OCI-LY1 (cell line): ENCODE measurements at regions not wholly inside any gene's neighbourhood (a gene's known extent, or its start where the extent isn't known, plus 50 kb on each side); places are given as distances from the start of the nearest gene placed in this dataset.

ENCODE experiments used
- H2AFZ ChIP-seq: fragments of 200-600 bp; sonication (generic), shearing (Covaris generic); 2 replicates; pipeline ENCODE4 v1.6.0; 2014; ENCODE audit warnings: antibody characterized with exemption, mild to moderate bottlenecking, low read length
- H3F3A ChIP-seq: fragments of 200-600 bp; sonication (generic), shearing (Covaris generic); 2 replicates; pipeline ENCODE4 v1.6.0; 2014; ENCODE audit warnings: mild to moderate bottlenecking, antibody characterized with exemption, low read length, moderate library complexity; ENCODE audit not compliant: insufficient read depth
- H3K27ac ChIP-seq: fragments of 200-600 bp; sonication (generic); 2 replicates; pipeline ENCODE4 v1.5.1; 2014; ENCODE audit warnings: low read length, mixed run types, mild to moderate bottlenecking, low read depth; ENCODE audit not compliant: poor library complexity, severe bottlenecking
- H3K27me3 ChIP-seq: fragments of 200-600 bp; sonication (generic); 2 replicates; pipeline ENCODE4 v1.6.0; 2014; ENCODE audit warnings: antibody characterized with exemption, mild to moderate bottlenecking, low read length, moderate library complexity; ENCODE audit not compliant: insufficient read depth
- H3K36me3 ChIP-seq: fragments of 200-600 bp; sonication (generic); 2 replicates; pipeline ENCODE4 v1.6.1; 2014; ENCODE audit warnings: mild to moderate bottlenecking, antibody characterized with exemption, low read length, moderate library complexity, mixed read lengths; ENCODE audit not compliant: insufficient read depth
- H3K4me1 ChIP-seq: fragments of 200-600 bp; sonication (generic); 2 replicates; pipeline ENCODE4 v1.5.1; 2014; ENCODE audit warnings: mild to moderate bottlenecking, low read length, moderate library complexity; ENCODE audit not compliant: insufficient read depth, severe bottlenecking
- H3K4me2 ChIP-seq: fragments of 200-600 bp; sonication (generic), shearing (Covaris generic); 2 replicates; pipeline ENCODE4 v1.6.1; 2014; ENCODE audit warnings: low read length
- H3K4me3 ChIP-seq: fragments of 200-600 bp; sonication (generic); 2 replicates; pipeline ENCODE4 v1.5.1; 2014; ENCODE audit warnings: low read length, low read depth, mild to moderate bottlenecking, mixed read lengths; ENCODE audit not compliant: poor library complexity, severe bottlenecking
- H3K79me2 ChIP-seq: fragments of 200-600 bp; shearing (Covaris generic); 2 replicates; pipeline ENCODE4 v1.6.1; 2016; ENCODE audit warnings: mixed run types, low read length, mixed read lengths; ENCODE audit not compliant: insufficient read depth
- H3K9ac ChIP-seq: fragments of 200-600 bp; sonication (generic), shearing (Covaris generic); 2 replicates; pipeline ENCODE4 v1.6.1; 2014; ENCODE audit warnings: mild to moderate bottlenecking, low read length, mixed read lengths
- H3K9me2 ChIP-seq: fragments of 200-600 bp; sonication (generic), shearing (Covaris generic); 2 replicates; pipeline ENCODE4 v1.6.1; 2014; ENCODE audit warnings: low read depth, mild to moderate bottlenecking, low read length, mixed read lengths
- H3K9me3 ChIP-seq: fragments of 200-600 bp; shearing (Covaris generic); 2 replicates; pipeline ENCODE4 v1.6.1; 2014; ENCODE audit warnings: low read length, mixed read lengths
- H4K20me1 ChIP-seq: fragments of 200-600 bp; sonication (generic), shearing (Covaris generic); 2 replicates; pipeline ENCODE4 v1.6.0; 2016; ENCODE audit warnings: mild to moderate bottlenecking, low read length; ENCODE audit not compliant: insufficient read depth
- CTCF ChIP-seq: fragments of 200-600 bp; sonication (generic), shearing (Covaris generic); IDR thresholded peaks from 2 replicates; pipeline ENCODE4 v1.5.1; 2017; ENCODE audit warnings: mild to moderate bottlenecking, antibody characterized with exemption, low read length, moderate library complexity, mixed read lengths
- EZH2 ChIP-seq: fragments of 200-600 bp; sonication (generic), shearing (Covaris generic); IDR thresholded peaks from 2 replicates; pipeline ENCODE4 v1.8.0; 2017; ENCODE audit warnings: borderline replicate concordance, mixed run types, mild to moderate bottlenecking, antibody characterized with exemption, low read length, moderate library complexity, mixed read lengths

GRCh38 chr3:186457236-186457635 is 86.9 kb downstream of the CRYGS start:
- TF ChIP-seq CTCF: no peak
- TF ChIP-seq EZH2: no peak
- H4K20me1 ChIP-seq: no peaks in the 10 kb centered on the region
- no peaks in the 10 kb centered on the region for H3K79me2 ChIP-seq
- H3K36me3 ChIP-seq: no peaks in the 10 kb centered on the region
- H3K27me3 ChIP-seq: peaks cover 11% of the 10 kb centered on the region; the same call in 1 of the 2 replicates
- no peak overlapping the region for H3K4me3 ChIP-seq
- H3K9me2 ChIP-seq: no peaks in the 10 kb centered on the region
- no peaks in the 10 kb centered on the region for H3K4me1 ChIP-seq
- no peaks in the 10 kb centered on the region for H3K9me3 ChIP-seq
- H2AFZ ChIP-seq: no peak overlapping the region
- no peak overlapping the region for H3K4me2 ChIP-seq
- no peak overlapping the region for H3K27ac ChIP-seq
- H3K9ac ChIP-seq: no peak overlapping the region
- H3F3A ChIP-seq: no peaks in the 10 kb centered on the region

DNA sequence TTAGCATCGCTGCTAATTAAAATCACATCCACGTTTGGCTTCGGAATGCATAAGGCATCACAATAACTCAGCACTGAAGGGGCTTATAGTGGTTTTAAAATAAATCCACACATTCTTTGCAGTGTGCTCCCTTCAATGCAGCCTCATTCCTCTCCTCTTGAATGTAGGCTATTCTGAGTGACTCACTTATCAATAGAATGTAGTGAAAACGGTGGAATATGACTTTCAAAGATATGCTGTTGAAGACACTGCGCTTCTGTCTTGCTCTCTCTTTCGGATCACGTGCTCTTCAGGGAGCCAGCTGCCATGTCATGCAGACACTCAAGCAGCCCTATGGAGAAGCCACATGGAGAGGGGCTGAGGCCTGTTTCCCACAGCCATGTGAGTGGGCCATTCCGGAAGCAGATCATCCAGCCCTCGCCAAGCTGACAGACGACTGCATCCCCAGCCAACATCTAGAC is 87.4 kb downstream of the CRYGS start:
- Histone ChIP-seq H3F3A (no peaks in the 10 kb centered on the region), H3K79me2 (no peaks in the 10 kb centered on the region), H3K9ac (no peak overlapping the region), H3K9me3 (no peaks in the 10 kb centered on the region), H3K9me2 (no peaks in the 10 kb centered on the region), H4K20me1 (no peaks in the 10 kb centered on the region), H3K4me2 (no peak overlapping the region), H3K36me3 (no peaks in the 10 kb centered on the region), H3K27ac (no peak overlapping the region), H3K4me3 (no peak overlapping the region), H2AFZ (no peak overlapping the region), H3K4me1 (no peaks in the 10 kb centered on the region), H3K27me3 (peaks cover 11% of the 10 kb centered on the region; the same call in 1 of the 2 replicates)
- no peak for TF ChIP-seq EZH2
- TF ChIP-seq CTCF: no peak

GRCh38 chr3:186454881-186455703 is 89.1 kb downstream of the CRYGS start:
- Histone ChIP-seq H3K79me2 (no peaks in the 10 kb centered on the region), H3K4me2 (no peak overlapping the region), H3K36me3 (no peaks in the 10 kb centered on the region), H3K27ac (no peak overlapping the region), H2AFZ (no peak overlapping the region), H3K9me3 (no peaks in the 10 kb centered on the region), H3K9me2 (no peaks in the 10 kb centered on the region), H3K4me1 (no peaks in the 10 kb centered on the region), H4K20me1 (no peaks in the 10 kb centered on the region), H3K4me3 (no peak overlapping the region), H3F3A (no peaks in the 10 kb centered on the region), H3K9ac (no peak overlapping the region), H3K27me3 (peaks cover 9% of the 10 kb centered on the region; the same call in 1 of the 2 replicates)
- no peak for TF ChIP-seq CTCF
- TF ChIP-seq EZH2: no peak
